ENCODE measurements at regions not wholly inside any gene's neighbourhood (a gene's known extent, or its start where the extent isn't known, plus 50 kb on each side); places are given as distances from the start of the nearest gene placed in this dataset.

GRCh38 chr15:39132070-39132469 is 448.8 kb upstream of the THBS1 start:
- peak overlapping the region; percentile 59 for H3K9ac ChIP-seq
- peak; percentile 54 for DNase-seq
- peaks cover 87% of the 10 kb centered on the region for H3K4me1 ChIP-seq (ENCODE audit: insufficient read depth)
- no peaks in the 10 kb centered on the region for H3K79me2 ChIP-seq (ENCODE audit: insufficient read depth)
- no peaks in the 10 kb centered on the region for H3K9me2 ChIP-seq (ENCODE audit: insufficient read depth)
- no peak overlapping the region for H2AFZ ChIP-seq
- in situ Hi-C loops (cut with MboI): no loop called here
- WGBS, 2 experiments (ENCODE audit: low coverage in 1 of 2, low lambda C conversion rate in 2 of 2, missing lambda C conversion rate in 2 of 2): 74 to 82% methylated on average over 3 of the region's 3 CpGs
- no peaks in the 10 kb centered on the region for H3K27me3 ChIP-seq (replicated peaks; ENCODE audit: insufficient read depth)
- TF ChIP-seq EZH2phosphoT487 (IDR thresholded peaks at IDR 0.05; ENCODE audit: insufficient read depth, low read depth) (no peak), EZH2 (IDR thresholded peaks at IDR 0.05; ENCODE audit: insufficient read depth, poor library complexity, severe bottlenecking) (no peak)
- no peaks in the 10 kb centered on the region for H3K36me3 ChIP-seq (ENCODE audit: low read depth)
- peaks cover 95% of the 10 kb centered on the region for H3F3A ChIP-seq (ENCODE audit: insufficient read depth)
- peak overlapping the region; percentile 93 for H3K27ac ChIP-seq
- no peak overlapping the region for H3K4me3 ChIP-seq
- no peaks in the 10 kb centered on the region for H3K9me3 ChIP-seq (ENCODE audit: low read depth)
- peak overlapping the region; percentile 40 for H3K4me2 ChIP-seq (ENCODE audit: unreplicated experiment)
- no peaks in the 10 kb centered on the region for H4K20me1 ChIP-seq (ENCODE audit: insufficient read depth)

DNA sequence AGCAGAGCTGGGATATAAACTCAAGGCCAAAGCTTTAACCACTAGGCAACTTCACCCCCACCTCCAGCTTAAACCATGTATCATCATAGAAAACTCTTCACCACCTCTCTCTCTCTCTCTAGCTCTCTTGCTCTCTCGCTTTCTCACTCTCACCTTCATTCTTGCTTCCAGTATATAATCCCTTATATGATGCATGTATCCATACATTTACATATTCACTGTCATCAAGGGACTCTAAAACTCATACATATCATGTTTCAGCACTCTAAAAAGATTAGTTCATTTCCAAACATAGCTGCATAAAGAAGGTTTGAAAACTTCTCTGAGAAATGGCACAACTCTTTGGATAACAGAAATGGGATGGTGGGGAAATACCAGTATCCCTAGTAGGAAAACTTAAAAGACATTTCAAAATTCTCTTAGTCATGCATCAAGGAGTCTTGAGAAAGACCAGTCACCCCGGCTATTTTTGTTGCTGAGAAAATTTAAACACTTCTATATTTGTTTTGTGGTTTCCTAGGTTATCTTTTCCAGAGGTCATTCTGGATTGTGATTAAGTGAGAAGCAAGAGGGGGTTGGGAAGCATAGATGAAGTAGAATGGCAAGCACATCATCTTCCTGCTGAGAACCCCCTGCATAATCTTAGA is 447.8 kb upstream of the THBS1 start:
- peak; percentile 90 for DNase-seq
- Histone ChIP-seq H3K9me2 (ENCODE audit: insufficient read depth) (0 out of 2 replicates have a peak, but pooled peaks cover 5% of the 10 kb centered on the region), H3K9me3 (ENCODE audit: low read depth) (no peaks in the 10 kb centered on the region), H3K79me2 (ENCODE audit: insufficient read depth) (no peaks in the 10 kb centered on the region), H3K4me3 (no peak overlapping the region), H2AFZ (no peak overlapping the region), H4K20me1 (ENCODE audit: insufficient read depth) (no peaks in the 10 kb centered on the region), H3K36me3 (ENCODE audit: low read depth) (no peaks in the 10 kb centered on the region), H3K4me1 (ENCODE audit: insufficient read depth) (peaks cover 83% of the 10 kb centered on the region), H3K27me3 (replicated peaks; ENCODE audit: insufficient read depth) (no peaks in the 10 kb centered on the region), H3K4me2 (ENCODE audit: unreplicated experiment) (peak overlapping the region; percentile 13), H3K9ac (peak overlapping the region; percentile 59), H3K27ac (peak overlapping the region; percentile 93), H3F3A (ENCODE audit: insufficient read depth) (peaks cover 95% of the 10 kb centered on the region)
- in situ Hi-C loops (cut with MboI): no loop called here
- 44 to 48% methylated on average over 2 of the region's 2 CpGs for WGBS, 2 experiments (ENCODE audit: low coverage in 1 of 2, low lambda C conversion rate in 2 of 2, missing lambda C conversion rate in 2 of 2)
- TF ChIP-seq EZH2phosphoT487 (IDR thresholded peaks at IDR 0.05; ENCODE audit: insufficient read depth, low read depth) (no peak), EZH2 (IDR thresholded peaks at IDR 0.05; ENCODE audit: insufficient read depth, poor library complexity, severe bottlenecking) (no peak)

- peaks cover 75% of the 10 kb centered on the region for H3K4me1 ChIP-seq (ENCODE audit: insufficient read depth)
- H3K9me3 ChIP-seq (ENCODE audit: low read depth): no peaks in the 10 kb centered on the region
- no peaks in the 10 kb centered on the region for H3K36me3 ChIP-seq (ENCODE audit: low read depth)
- H3F3A ChIP-seq (ENCODE audit: insufficient read depth): peaks cover 89% of the 10 kb centered on the region
- peak overlapping the region; percentile 58; the same call in 1 of the 2 replicates for H3K9ac ChIP-seq
- H3K4me3 ChIP-seq: no peak overlapping the region
- H3K9me2 ChIP-seq (ENCODE audit: insufficient read depth): 0 out of 2 replicates have a peak, but pooled peaks cover 5% of the 10 kb centered on the region
- no peak overlapping the region for H2AFZ ChIP-seq
- in situ Hi-C loops (cut with MboI): no loop called here
- no peak for TF ChIP-seq EZH2 (IDR thresholded peaks at IDR 0.05; ENCODE audit: insufficient read depth, poor library complexity, severe bottlenecking)
- no peak for TF ChIP-seq EZH2phosphoT487 (IDR thresholded peaks at IDR 0.05; ENCODE audit: insufficient read depth, low read depth)
- no peak for DNase-seq
- H3K27me3 ChIP-seq (replicated peaks; ENCODE audit: insufficient read depth): no peaks in the 10 kb centered on the region
- no peak overlapping the region for H3K4me2 ChIP-seq (ENCODE audit: unreplicated experiment)
- WGBS, 2 experiments (ENCODE audit: low coverage in 1 of 2, low lambda C conversion rate in 2 of 2, missing lambda C conversion rate in 2 of 2): 97 to 100% methylated on average over 1 of the region's 1 CpG
- no peaks in the 10 kb centered on the region for H4K20me1 ChIP-seq (ENCODE audit: insufficient read depth)
- H3K27ac ChIP-seq: peak overlapping the region; percentile 93
- no peaks in the 10 kb centered on the region for H3K79me2 ChIP-seq (ENCODE audit: insufficient read depth)
Measured at GRCh38 chr15:39134282-39134681, 446.6 kb upstream of the THBS1 start.

GRCh38 chr15:39135989-39136388 is 444.9 kb upstream of the THBS1 start:
- no peaks in the 10 kb centered on the region for H3K9me3 ChIP-seq (ENCODE audit: low read depth)
- peak; percentile 94 for DNase-seq
- H3K9me2 ChIP-seq (ENCODE audit: insufficient read depth): 0 out of 2 replicates have a peak, but pooled peaks cover 5% of the 10 kb centered on the region
- TF ChIP-seq EZH2phosphoT487 (IDR thresholded peaks at IDR 0.05; ENCODE audit: insufficient read depth, low read depth) (no peak), EZH2 (IDR thresholded peaks at IDR 0.05; ENCODE audit: insufficient read depth, poor library complexity, severe bottlenecking) (no peak)
- no peaks in the 10 kb centered on the region for H3K27me3 ChIP-seq (replicated peaks; ENCODE audit: insufficient read depth)
- WGBS, 2 experiments (ENCODE audit: low coverage in 1 of 2, low lambda C conversion rate in 2 of 2, missing lambda C conversion rate in 2 of 2): 12 to 17% methylated on average over 7 of the region's 7 CpGs
- H3K79me2 ChIP-seq (ENCODE audit: insufficient read depth): no peaks in the 10 kb centered on the region
- H3F3A ChIP-seq (ENCODE audit: insufficient read depth): peaks cover 90% of the 10 kb centered on the region
- H3K36me3 ChIP-seq (ENCODE audit: low read depth): no peaks in the 10 kb centered on the region
- H3K4me3 ChIP-seq: no peak overlapping the region
- peak overlapping the region; percentile 75 for H3K9ac ChIP-seq
- in situ Hi-C loops (cut with MboI): no loop called here
- H4K20me1 ChIP-seq (ENCODE audit: insufficient read depth): no peaks in the 10 kb centered on the region
- peaks cover 75% of the 10 kb centered on the region for H3K4me1 ChIP-seq (ENCODE audit: insufficient read depth)
- peak overlapping the region; percentile 93 for H3K27ac ChIP-seq
- peak overlapping the region; percentile 51 for H3K4me2 ChIP-seq (ENCODE audit: unreplicated experiment)
- H2AFZ ChIP-seq: no peak overlapping the region
